GM18907 (cell line): ENCODE measurements at regions not wholly inside any gene's neighbourhood (a gene's known extent, or its start where the extent isn't known, plus 50 kb on each side); places are given as distances from the start of the nearest gene placed in this dataset.
"Not testable (repeated sequence)": the region's sequence is repeated elsewhere in the genome, so short reads cannot be mapped to it uniquely, and the experiment has no call there.

Experiments
- ATAC-seq: cut with Tn5 transposase; IDR thresholded peaks from one replicate; pipeline ENCODE4 v1.9.1; 2021; ENCODE audit warnings: mild to moderate bottlenecking, moderate library complexity; ENCODE audit not compliant: unreplicated experiment

DNA sequence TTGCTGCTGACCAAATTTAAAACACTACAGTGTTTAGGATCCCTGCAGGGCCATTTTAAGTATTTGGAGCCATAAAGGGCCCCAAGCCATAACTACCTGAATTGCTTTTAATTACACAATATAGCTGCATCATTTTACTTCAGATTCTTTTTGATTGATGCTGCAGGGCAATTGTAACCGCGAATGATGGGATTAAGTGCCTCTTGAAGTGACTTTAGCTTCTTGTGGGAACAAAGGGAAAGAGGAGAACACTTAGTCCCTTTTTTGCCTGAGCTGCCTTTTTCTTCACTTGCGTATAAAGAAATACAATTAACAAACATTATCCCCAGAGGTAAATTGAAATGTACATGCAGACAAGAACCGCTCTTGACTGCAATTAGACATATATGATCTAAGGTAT is 228.5 kb downstream of the ZIC5 start:
- ATAC-seq: no peak

- ATAC-seq: no peak
Measured at GRCh38 chr13:99741960-99742359, 229.6 kb downstream of the ZIC5 start.

GRCh38 chr13:99740251-99740979 is 231.2 kb downstream of the ZIC5 start:
- ATAC-seq: no peak

- ATAC-seq: no peak
Measured at GRCh38 chr13:99738626-99739025, 232.9 kb downstream of the ZIC5 start.

- no peak for ATAC-seq
Measured at GRCh38 chr13:99737481-99738245, 233.9 kb downstream of the ZIC5 start.

DNA sequence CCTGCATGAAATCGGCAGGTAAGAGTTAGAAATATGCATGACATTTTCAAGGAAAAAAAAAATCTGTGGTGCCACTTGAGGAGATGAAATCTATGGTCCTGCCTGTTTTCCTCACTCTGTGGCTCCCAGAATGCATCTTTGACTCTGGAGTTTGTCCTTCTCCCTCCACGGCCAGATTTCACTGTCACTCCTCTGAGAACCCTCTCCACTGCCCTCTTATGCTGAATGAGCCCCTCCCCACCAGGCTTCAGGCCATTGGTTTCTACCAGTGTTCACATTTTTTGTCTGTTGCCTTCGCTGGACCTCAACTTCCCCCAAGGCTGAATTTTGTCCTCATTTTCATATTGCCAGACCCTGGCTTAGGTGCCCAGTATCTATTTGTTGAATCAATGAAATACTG is 235.0 kb downstream of the ZIC5 start:
- no peak for ATAC-seq

DNA sequence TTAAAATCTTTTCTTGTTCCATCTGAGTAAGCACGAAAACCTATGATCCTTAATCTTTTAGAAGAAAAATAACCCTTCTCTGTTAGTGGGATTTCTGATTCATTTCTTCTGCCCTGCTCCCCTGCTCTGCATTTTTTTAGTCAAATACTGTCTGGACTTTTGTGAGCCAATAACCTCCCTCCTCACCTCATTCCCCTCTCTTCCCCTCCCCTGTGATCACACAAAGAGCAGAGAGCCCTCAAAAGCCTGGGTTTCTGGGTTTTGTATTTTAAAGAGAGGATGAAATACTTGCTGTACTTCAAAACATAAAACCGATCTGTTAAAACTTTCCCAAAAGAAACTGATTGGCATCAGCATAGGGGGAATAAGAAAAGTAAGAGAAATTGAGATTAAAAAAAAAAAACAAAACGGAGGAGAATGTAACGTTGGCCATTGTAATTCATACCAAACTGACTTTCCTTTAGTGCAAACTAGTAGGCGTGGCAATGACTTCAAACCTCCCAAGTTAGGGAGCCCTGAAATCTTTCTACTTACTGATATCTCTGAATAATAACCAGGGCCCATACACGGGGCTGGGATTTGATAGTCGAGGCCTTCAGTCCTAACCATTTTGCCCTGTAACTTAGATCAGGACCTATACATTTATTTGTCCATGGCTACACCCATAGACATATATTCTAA is 232.9 kb downstream of the TM9SF2 start:
- no peak for ATAC-seq

GRCh38 chr13:99733346-99733745 is 232.1 kb downstream of the TM9SF2 start:
- ATAC-seq: no peak

DNA sequence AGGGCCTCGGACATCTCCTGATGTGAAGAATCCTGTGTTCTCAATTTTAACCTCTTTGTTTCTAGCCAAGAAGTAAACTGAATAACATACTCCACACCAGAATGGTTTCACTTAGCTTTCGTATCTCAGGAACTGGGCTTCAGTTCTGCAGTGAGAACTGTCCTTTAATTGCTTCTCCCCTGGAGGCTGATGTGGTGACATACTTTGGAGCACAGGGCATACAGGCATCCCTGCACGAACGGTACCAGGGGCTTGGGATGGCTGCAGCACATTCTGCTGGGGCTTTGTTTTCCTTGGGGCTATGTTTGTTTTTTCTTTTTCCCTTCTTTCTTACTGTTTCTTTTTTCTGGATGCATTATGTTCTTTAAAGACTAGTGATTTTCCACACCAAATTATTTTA is 230.5 kb downstream of the TM9SF2 start:
- no peak for ATAC-seq

GRCh38 chr13:99730403-99730802 is 229.1 kb downstream of the TM9SF2 start:
- ATAC-seq: no peak

DNA sequence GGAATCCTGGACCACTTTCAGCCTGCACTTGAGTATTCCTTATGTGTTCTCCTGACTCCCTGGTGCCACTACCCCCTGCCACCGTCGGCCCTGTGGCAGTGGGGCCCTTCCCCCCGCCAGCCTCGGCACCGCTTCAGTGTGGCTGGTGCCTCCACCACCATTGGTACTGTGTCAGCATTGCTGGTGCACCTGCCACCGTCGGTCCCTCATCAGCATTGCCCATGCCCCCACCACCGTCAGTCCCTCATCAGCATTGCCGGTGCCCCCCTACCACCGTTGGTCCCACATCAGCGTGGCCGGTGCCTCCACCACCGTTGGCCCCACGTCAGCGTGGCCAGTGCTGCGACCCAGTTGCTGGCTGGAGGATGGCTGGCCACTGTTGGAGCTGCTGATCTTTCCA is 228.5 kb downstream of the TM9SF2 start:
- ATAC-seq: no peak

DNA sequence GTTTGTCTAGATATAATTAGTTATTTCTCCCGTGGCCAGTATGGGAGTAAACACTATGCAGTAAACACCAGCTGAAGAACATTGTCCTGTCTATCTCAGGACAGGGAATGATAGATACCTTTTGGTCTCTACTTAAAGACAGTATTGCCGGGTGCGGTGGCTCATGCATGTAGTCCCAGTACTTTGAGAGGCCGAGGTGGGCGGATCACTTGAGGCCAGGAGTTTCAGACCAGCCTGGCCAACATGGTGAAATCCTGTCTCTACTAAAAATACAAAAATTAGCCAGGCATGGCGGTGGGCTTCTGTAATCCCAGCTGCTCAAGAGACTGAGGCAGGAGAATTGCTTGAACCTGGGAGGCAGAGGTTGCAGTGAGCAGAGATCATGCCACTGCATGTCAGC is 226.4 kb downstream of the TM9SF2 start:
- not testable (repeated sequence) for ATAC-seq

DNA sequence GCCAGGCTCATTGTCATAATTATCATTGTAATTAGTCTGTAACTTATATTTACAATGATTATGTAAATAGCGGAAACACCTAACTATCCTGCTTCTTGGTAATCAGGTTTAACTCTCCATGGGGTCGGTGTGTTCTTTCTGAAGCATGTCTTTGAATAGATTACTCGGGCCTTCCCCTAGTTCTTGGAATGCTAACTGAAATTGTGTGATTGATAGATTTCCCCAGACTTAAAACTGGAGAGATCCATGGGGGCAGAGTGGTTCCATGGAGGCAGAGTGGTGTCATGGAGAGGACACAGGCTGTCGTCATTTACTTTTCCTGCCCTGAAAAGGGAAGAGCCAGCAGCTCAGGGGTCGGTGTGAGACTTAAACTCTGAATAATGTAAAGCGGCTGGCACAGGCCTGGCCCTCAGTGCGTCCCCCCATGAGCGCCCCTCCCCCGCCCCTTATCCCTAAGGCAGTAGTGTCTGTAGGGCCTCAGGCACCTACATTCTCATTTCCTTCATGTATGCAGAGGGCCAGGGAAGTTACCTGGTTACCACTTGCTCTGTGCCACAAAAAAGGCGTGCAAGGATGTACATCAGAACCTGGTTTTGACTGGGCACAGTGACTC is 225.1 kb downstream of the TM9SF2 start:
- no peak for ATAC-seq

GRCh38 chr13:99725644-99726043 is 224.4 kb downstream of the TM9SF2 start:
- ATAC-seq: no peak

- no peak for ATAC-seq
Measured at GRCh38 chr13:99724633-99725517, 223.6 kb downstream of the TM9SF2 start.

DNA sequence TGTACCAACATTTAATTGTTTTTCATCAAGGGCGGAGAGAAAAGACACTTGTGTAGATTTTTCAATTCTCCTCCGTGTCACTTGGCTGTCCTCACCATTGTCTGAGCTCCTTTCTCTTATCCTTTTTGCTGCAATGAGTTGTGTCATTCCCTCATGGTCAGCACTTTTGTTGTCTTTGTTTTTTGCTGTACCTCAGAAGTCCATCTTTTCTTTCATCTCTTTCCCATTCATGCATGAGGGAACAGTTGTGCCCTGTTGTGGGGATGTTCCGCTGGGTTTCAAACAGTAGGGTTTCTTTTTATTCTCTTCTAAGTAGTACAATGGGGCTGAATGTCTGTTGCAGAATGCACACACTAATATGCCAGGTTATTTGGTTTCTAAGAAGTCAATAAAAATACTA is 222.6 kb downstream of the TM9SF2 start:
- no peak for ATAC-seq

DNA sequence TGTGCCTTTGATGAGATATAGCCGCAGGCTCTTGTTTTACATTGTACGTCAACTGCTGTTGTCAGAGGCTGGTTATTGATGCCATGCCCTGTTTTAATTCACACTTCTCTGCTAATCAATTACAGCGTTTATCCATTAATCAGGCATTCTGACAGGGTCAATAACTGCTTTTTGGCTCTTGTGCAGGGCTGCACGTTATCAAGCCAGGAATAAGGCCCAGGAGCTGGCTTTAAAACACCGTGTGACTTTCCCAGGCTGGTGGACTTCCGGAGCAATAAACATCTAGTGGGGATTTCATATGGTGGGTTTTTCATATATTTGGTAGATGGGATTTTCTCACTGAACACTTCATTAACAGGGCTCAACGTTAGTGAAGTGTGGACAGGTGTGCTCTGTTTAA is 221.7 kb downstream of the TM9SF2 start:
- no peak for ATAC-seq

DNA sequence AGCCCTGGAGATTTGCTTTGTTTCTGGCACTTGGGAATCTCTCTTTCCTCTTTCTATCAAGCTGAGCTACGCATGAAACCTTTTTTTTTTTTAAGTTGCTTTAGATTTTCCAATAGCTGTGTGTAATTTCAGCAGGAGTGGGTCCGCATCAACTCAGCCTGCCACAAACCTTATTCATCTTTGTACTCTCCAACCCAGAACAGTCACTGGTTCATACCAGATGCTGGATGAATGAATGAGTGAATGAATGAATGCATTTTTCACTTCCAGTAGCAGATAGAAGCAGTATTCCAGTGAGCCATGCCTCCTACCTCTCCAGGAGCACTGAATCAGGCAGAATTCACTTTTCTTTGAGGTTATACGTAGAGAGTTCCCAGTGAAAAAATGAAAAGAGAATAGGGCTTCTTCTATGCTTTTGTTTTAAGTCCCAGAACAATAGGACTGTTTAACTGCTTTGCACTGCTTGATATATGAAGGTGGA is 221.1 kb downstream of the TM9SF2 start:
- no peak for ATAC-seq

DNA sequence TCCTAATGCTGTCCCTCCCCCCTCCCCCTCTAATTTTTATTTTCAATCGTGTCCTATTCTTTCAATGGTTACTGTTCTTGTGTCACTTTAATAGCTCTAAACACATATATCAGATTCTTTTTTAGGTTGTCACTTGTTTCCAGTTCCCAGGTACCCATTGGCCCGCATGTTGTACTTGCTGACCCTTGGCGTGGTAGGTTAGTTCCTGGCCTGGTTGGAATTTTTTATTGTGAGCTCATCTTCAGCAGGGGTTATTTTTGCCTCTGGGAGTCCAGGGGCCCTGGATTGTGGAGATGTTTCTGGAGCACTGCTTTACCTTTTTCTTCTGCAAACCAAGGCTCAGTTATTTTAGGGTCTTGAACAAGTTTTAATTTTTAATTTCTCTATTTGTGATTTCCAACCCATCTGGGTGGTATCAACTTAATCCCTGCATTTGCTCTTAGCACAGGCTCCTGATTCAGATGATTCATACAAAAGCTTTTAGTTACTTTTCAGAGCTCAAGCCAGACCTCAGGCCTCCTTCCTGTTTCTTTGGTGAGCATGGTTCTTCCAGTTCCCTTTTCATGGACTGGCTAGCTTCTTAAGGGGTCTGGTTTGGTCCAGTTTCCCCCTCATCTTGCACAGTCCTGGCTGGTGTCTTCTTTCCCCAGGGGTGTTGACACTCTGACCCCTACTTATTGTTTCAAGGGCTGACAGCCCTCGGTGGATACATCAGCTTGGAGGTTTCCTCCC is 220.5 kb downstream of the TM9SF2 start:
- ATAC-seq: no peak
